Ishikawa (cell line): ENCODE measurements at regions not wholly inside any gene's neighbourhood (a gene's known extent, or its start where the extent isn't known, plus 50 kb on each side); places are given as distances from the start of the nearest gene placed in this dataset.

Source experiments
- CEBPB ChIP-seq: IDR thresholded peaks from 2 replicates; pipeline ENCODE4 v1.6.1; 2012
- CREB1 ChIP-seq: IDR thresholded peaks from 2 replicates; pipeline ENCODE4 v1.6.1; 2012; ENCODE audit warnings: low read depth
- EGR1 ChIP-seq: IDR thresholded peaks from 2 replicates; pipeline ENCODE4 v1.6.1; 2012
- EP300 ChIP-seq: IDR thresholded peaks from 2 replicates; pipeline ENCODE4 v1.6.1; 2012; ENCODE audit warnings: borderline replicate concordance
- FOXM1 ChIP-seq: IDR thresholded peaks from 2 replicates; pipeline ENCODE4 v1.6.1; 2012; ENCODE audit warnings: low read depth, borderline replicate concordance
- RAD21 ChIP-seq: IDR thresholded peaks from 2 replicates; pipeline ENCODE4 v1.6.1; 2012; ENCODE audit warnings: low read depth
- REST ChIP-seq: IDR thresholded peaks from 2 replicates; pipeline ENCODE4 v1.6.1; 2012; ENCODE audit warnings: low read depth, mild to moderate bottlenecking
- TAF1 ChIP-seq: IDR thresholded peaks from 2 replicates; pipeline ENCODE4 v1.6.1; 2012; ENCODE audit warnings: low read depth, mild to moderate bottlenecking
- USF1 ChIP-seq: IDR thresholded peaks from 2 replicates; pipeline ENCODE4 v1.6.1; 2012
- YY1 ChIP-seq: IDR thresholded peaks from 2 replicates; pipeline ENCODE4 v1.6.1; 2012; ENCODE audit warnings: low read depth
- ZBTB7A ChIP-seq: IDR thresholded peaks from 2 replicates; pipeline ENCODE4 v1.6.1; 2012; ENCODE audit warnings: low read depth
- TF ChIP-seq, protein P1 (sequence below): IDR thresholded peaks from 2 replicates; pipeline ENCODE4 v1.6.1; 2012

GRCh38 chr12:30823156-30823699 is 68.5 kb upstream of the CAPRIN2 start:
- TF ChIP-seq FOXM1: no peak
- no peak for TF ChIP-seq RAD21
- TF ChIP-seq, protein P1, sequence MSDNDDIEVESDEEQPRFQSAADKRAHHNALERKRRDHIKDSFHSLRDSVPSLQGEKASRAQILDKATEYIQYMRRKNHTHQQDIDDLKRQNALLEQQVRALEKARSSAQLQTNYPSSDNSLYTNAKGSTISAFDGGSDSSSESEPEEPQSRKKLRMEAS: no peak
- no peak for TF ChIP-seq EGR1
- TF ChIP-seq EP300: no peak
- TF ChIP-seq TAF1: no peak
- no peak for TF ChIP-seq REST
- TF ChIP-seq CREB1: no peak
- TF ChIP-seq USF1: no peak
- TF ChIP-seq YY1: no peak
- TF ChIP-seq ZBTB7A: no peak
- TF ChIP-seq CEBPB: no peak
